WTC11 (cell line): ENCODE measurements at regions not wholly inside any gene's neighbourhood (a gene's known extent, or its start where the extent isn't known, plus 50 kb on each side); places are given as distances from the start of the nearest gene placed in this dataset.

Experiments used
- ATAC-seq: fragments of 200-7000 bp; cut with Tn5 transposase; 2 replicates; pipeline ENCODE4 v1.10.0; 2021; ENCODE audit warnings: mild to moderate bottlenecking, moderate library complexity
- CTCF ChIA-PET: fragments of 300-600 bp; sonication (Branson Sonifier 250); formaldehyde crosslinking; loops from one replicate; lab custom pipeline; 2021; ENCODE audit warnings: antibody characterized with exemption; lab: Charles Lee
- POLR2A ChIA-PET: fragments of 350-600 bp; sonication (Branson Sonifier 250); formaldehyde crosslinking; loops from one replicate; lab custom pipeline; 2021; ENCODE audit warnings: antibody characterized with exemption; lab: Charles Lee
- DNase-seq: peaks from one replicate; pipeline ENCODE4 v3.0.0; 2021; ENCODE audit warnings: low spot score
- H3K27ac Mint-ChIP-seq: 2 replicates; pipeline ENCODE4 v1.8.0; 2021; ENCODE audit warnings: mixed read lengths
- H3K27me3 Mint-ChIP-seq: 2 replicates; pipeline ENCODE4 v1.8.0; 2021; ENCODE audit warnings: low read depth, mild to moderate bottlenecking, moderate library complexity, mixed read lengths
- H3K36me3 Mint-ChIP-seq: 2 replicates; pipeline ENCODE4 v1.8.0; 2021; ENCODE audit warnings: mixed read lengths
- H3K4me1 Mint-ChIP-seq: 2 replicates; pipeline ENCODE4 v1.8.0; 2022; ENCODE audit warnings: mixed read lengths
- H3K4me3 Mint-ChIP-seq: 2 replicates; pipeline ENCODE4 v1.8.0; 2021; ENCODE audit warnings: mild to moderate bottlenecking, moderate library complexity, mixed read lengths
- H3K9me3 Mint-ChIP-seq: 2 replicates; pipeline ENCODE4 v1.8.0; 2021; ENCODE audit warnings: mixed read lengths
- ATF1 ChIP-seq: sonication (generic); formaldehyde crosslinking; IDR thresholded peaks from 2 replicates; pipeline ENCODE4 v1.8.1; 2023; ENCODE audit warnings: mild to moderate bottlenecking, moderate library complexity, missing genetic modification reagents
- CBFB ChIP-seq: sonication (generic); formaldehyde crosslinking; IDR thresholded peaks from 2 replicates; pipeline ENCODE4 v1.8.1; 2022; ENCODE audit warnings: mild to moderate bottlenecking, low read depth, missing genetic modification reagents
- FOXK1 ChIP-seq: sonication (generic); formaldehyde crosslinking; IDR thresholded peaks from 2 replicates; pipeline ENCODE4 v1.8.0; 2022; ENCODE audit warnings: mild to moderate bottlenecking, moderate library complexity, missing genetic modification reagents
- GRHL2 ChIP-seq: fragments of 250-450 bp; sonication (Bioruptor Pico); IDR thresholded peaks from 2 replicates; pipeline ENCODE4 v1.8.0; 2022; ENCODE audit warnings: mild to moderate bottlenecking, moderate library complexity; ENCODE audit not compliant: insufficient replicate concordance, severe bottlenecking
- JAZF1 ChIP-seq: fragments of 250-450 bp; sonication (Bioruptor Pico); IDR thresholded peaks from 2 replicates; pipeline ENCODE4 v1.9.0; 2021; ENCODE audit warnings: moderate library complexity, mild to moderate bottlenecking, inconsistent platforms
- MYBL2 ChIP-seq: sonication (generic); formaldehyde crosslinking; IDR thresholded peaks from 2 replicates; pipeline ENCODE4 v1.8.1; 2023; ENCODE audit warnings: mild to moderate bottlenecking, moderate library complexity, missing genetic modification reagents
- NFATC4 ChIP-seq: fragments of 250-450 bp; sonication (Bioruptor Pico); IDR thresholded peaks from 2 replicates; pipeline ENCODE4 v1.9.0; 2021; ENCODE audit warnings: mild to moderate bottlenecking
- NFE2L1 ChIP-seq: sonication (generic); formaldehyde crosslinking; IDR thresholded peaks from 2 replicates; pipeline ENCODE4 v1.8.1; 2023; ENCODE audit warnings: missing genetic modification reagents
- NR3C1 ChIP-seq: sonication (generic); formaldehyde crosslinking; conservative IDR thresholded peaks from 2 replicates; pipeline ENCODE4 v1.8.1; 2023; ENCODE audit warnings: low read depth, mild to moderate bottlenecking, missing genetic modification reagents
- SMAD4 ChIP-seq: sonication (generic); formaldehyde crosslinking; IDR thresholded peaks from 2 replicates; pipeline ENCODE4 v1.8.0; 2022; ENCODE audit warnings: mild to moderate bottlenecking, missing genetic modification reagents
- SOX15 ChIP-seq: fragments of 250-450 bp; sonication (Bioruptor Pico); IDR thresholded peaks from 2 replicates; pipeline ENCODE4 v1.9.0; 2021; ENCODE audit warnings: mild to moderate bottlenecking
- TEAD1 ChIP-seq: sonication (generic); formaldehyde crosslinking; IDR thresholded peaks from 2 replicates; pipeline ENCODE4 v1.8.0; 2022; ENCODE audit warnings: mild to moderate bottlenecking, missing genetic modification reagents
- TP53 ChIP-seq: sonication (generic); formaldehyde crosslinking; IDR thresholded peaks from 2 replicates; pipeline ENCODE4 v1.8.1; 2023; ENCODE audit warnings: mild to moderate bottlenecking, missing genetic modification reagents
- ZNF121 ChIP-seq: sonication (generic); formaldehyde crosslinking; IDR thresholded peaks from 2 replicates; pipeline ENCODE4 v1.8.0; 2023; ENCODE audit warnings: missing genetic modification reagents
- ZNF317 ChIP-seq: sonication (generic); formaldehyde crosslinking; IDR thresholded peaks from 2 replicates; pipeline ENCODE4 v1.8.1; 2023; ENCODE audit warnings: low read depth, mild to moderate bottlenecking, moderate library complexity, missing genetic modification reagents, borderline replicate concordance
- ZNF671 ChIP-seq: fragments of 250-450 bp; sonication (Bioruptor Pico); IDR thresholded peaks from 2 replicates; pipeline ENCODE4 v1.8.0; 2021; ENCODE audit warnings: mild to moderate bottlenecking
- TF ChIP-seq, protein P1 (sequence below): fragments of 250-450 bp; sonication (Bioruptor Pico); IDR thresholded peaks from 2 replicates; pipeline ENCODE4 v1.9.0; 2021; ENCODE audit warnings: mild to moderate bottlenecking, borderline replicate concordance
- TF ChIP-seq, protein P2 (sequence below): sonication (generic); formaldehyde crosslinking; IDR thresholded peaks from 2 replicates; pipeline ENCODE4 v1.8.0; 2022; ENCODE audit warnings: mild to moderate bottlenecking, missing genetic modification reagents
- TF ChIP-seq, protein P3 (sequence below): fragments of 250-450 bp; sonication (Bioruptor Pico); IDR thresholded peaks from 2 replicates; pipeline ENCODE4 v2.1.2; 2022; ENCODE audit warnings: mild to moderate bottlenecking, moderate library complexity
- TF ChIP-seq, protein P4 (sequence below): fragments of 200-600 bp; IDR thresholded peaks from 2 replicates; pipeline ENCODE4 v1.8.0; 2022; ENCODE audit warnings: antibody characterized with exemption
- TF ChIP-seq, protein P5 (sequence below): sonication (generic); formaldehyde crosslinking; IDR thresholded peaks from 2 replicates; pipeline ENCODE4 v1.8.1; 2022; ENCODE audit warnings: low read depth, missing genetic modification reagents, borderline replicate concordance
- TF ChIP-seq, protein P6 (sequence below): sonication (generic); formaldehyde crosslinking; IDR thresholded peaks from 2 replicates; pipeline ENCODE4 v1.8.1; 2022; ENCODE audit warnings: mild to moderate bottlenecking, moderate library complexity, missing genetic modification reagents
- TF ChIP-seq, protein P7 (sequence below): sonication (generic); formaldehyde crosslinking; IDR thresholded peaks from 2 replicates; pipeline ENCODE4 v1.8.1; 2023; ENCODE audit warnings: mild to moderate bottlenecking, moderate library complexity, missing genetic modification reagents

DNA sequence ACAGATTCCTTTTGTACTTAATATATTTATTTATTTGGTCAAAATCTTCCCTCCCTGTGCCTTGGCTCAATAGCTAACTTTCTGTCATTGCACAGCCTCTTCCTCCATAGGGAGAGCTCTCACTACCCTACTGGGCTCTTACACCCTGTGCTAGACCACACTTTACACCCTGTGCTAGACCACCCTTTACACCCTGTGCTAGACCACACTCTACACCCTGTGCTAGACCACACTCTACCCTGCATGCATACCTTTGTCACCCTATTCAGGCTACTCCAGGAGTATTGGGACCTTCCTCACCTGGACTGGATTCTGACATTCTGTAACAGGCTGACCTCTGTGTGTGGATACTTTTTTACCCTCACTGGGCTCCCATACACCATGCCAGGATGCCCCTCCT lies 298.5 kb upstream of the TPK1 start (continued):
- TF ChIP-seq, protein P1, sequence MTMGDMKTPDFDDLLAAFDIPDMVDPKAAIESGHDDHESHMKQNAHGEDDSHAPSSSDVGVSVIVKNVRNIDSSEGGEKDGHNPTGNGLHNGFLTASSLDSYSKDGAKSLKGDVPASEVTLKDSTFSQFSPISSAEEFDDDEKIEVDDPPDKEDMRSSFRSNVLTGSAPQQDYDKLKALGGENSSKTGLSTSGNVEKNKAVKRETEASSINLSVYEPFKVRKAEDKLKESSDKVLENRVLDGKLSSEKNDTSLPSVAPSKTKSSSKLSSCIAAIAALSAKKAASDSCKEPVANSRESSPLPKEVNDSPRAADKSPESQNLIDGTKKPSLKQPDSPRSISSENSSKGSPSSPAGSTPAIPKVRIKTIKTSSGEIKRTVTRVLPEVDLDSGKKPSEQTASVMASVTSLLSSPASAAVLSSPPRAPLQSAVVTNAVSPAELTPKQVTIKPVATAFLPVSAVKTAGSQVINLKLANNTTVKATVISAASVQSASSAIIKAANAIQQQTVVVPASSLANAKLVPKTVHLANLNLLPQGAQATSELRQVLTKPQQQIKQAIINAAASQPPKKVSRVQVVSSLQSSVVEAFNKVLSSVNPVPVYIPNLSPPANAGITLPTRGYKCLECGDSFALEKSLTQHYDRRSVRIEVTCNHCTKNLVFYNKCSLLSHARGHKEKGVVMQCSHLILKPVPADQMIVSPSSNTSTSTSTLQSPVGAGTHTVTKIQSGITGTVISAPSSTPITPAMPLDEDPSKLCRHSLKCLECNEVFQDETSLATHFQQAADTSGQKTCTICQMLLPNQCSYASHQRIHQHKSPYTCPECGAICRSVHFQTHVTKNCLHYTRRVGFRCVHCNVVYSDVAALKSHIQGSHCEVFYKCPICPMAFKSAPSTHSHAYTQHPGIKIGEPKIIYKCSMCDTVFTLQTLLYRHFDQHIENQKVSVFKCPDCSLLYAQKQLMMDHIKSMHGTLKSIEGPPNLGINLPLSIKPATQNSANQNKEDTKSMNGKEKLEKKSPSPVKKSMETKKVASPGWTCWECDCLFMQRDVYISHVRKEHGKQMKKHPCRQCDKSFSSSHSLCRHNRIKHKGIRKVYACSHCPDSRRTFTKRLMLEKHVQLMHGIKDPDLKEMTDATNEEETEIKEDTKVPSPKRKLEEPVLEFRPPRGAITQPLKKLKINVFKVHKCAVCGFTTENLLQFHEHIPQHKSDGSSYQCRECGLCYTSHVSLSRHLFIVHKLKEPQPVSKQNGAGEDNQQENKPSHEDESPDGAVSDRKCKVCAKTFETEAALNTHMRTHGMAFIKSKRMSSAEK = no peak
- no peak for TF ChIP-seq ATF1 (CRISPR knock-in tag)
- no peak for TF ChIP-seq MYBL2 (CRISPR knock-in tag)
- TF ChIP-seq, protein P2, sequence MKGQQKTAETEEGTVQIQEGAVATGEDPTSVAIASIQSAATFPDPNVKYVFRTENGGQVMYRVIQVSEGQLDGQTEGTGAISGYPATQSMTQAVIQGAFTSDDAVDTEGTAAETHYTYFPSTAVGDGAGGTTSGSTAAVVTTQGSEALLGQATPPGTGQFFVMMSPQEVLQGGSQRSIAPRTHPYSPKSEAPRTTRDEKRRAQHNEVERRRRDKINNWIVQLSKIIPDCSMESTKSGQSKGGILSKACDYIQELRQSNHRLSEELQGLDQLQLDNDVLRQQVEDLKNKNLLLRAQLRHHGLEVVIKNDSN = no peak
- TF ChIP-seq NFE2L1 (CRISPR knock-in tag) = no peak
- no peak for TF ChIP-seq NFATC4
- no peak for TF ChIP-seq TP53 (CRISPR knock-in tag)
- TF ChIP-seq ZNF671 (CRISPR knock-in tag) = no peak

DNA sequence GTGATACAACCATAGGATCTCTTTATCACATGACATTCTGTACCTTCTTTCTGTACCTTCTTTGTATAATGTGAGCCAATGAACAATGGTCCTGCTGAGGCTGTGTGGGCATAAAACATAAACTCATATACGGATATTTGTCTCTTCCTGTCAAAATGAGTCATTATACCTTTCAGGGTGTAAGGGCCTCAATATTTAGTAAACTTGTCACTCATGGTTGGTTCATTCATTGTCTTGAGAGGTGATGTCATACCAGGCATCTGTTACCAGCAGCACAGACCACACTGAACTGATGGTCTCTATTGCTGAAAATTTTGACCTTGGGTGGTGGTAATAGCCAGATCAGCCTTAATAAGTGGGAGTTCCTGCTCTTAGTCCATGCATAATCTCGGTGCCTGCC lies 287.6 kb upstream of the TPK1 start:
- ChIA-PET POLR2A (no interaction called here), CTCF (no interaction called here)
- Mint-ChIP-seq H3K4me3 (no peak overlapping the region), H3K27ac (no peak overlapping the region), H3K9me3 (peaks cover 19% of the 10 kb centered on the region), H3K4me1 (no peaks in the 10 kb centered on the region), H3K27me3 (no peaks in the 10 kb centered on the region), H3K36me3 (no peaks in the 10 kb centered on the region)
- ATAC-seq = no peak
- no peak for DNase-seq
- TF ChIP-seq NFE2L1 (CRISPR knock-in tag) = no peak
- TF ChIP-seq JAZF1 (CRISPR knock-in tag) = no peak
- TF ChIP-seq GRHL2 (CRISPR knock-in tag) = no peak
- TF ChIP-seq SMAD4 (CRISPR knock-in tag) = no peak
- TF ChIP-seq NR3C1 (CRISPR knock-in tag) = no peak
- no peak for TF ChIP-seq SOX15 (CRISPR knock-in tag)
- TF ChIP-seq, protein P3, sequence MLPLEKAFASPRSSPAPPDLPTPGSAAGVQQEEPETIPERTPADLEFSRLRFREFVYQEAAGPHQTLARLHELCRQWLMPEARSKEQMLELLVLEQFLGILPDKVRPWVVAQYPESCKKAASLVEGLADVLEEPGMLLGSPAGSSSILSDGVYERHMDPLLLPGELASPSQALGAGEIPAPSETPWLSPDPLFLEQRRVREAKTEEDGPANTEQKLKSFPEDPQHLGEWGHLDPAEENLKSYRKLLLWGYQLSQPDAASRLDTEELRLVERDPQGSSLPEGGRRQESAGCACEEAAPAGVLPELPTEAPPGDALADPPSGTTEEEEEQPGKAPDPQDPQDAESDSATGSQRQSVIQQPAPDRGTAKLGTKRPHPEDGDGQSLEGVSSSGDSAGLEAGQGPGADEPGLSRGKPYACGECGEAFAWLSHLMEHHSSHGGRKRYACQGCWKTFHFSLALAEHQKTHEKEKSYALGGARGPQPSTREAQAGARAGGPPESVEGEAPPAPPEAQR (CRISPR knock-in tag) = no peak
- TF ChIP-seq, protein P4, sequence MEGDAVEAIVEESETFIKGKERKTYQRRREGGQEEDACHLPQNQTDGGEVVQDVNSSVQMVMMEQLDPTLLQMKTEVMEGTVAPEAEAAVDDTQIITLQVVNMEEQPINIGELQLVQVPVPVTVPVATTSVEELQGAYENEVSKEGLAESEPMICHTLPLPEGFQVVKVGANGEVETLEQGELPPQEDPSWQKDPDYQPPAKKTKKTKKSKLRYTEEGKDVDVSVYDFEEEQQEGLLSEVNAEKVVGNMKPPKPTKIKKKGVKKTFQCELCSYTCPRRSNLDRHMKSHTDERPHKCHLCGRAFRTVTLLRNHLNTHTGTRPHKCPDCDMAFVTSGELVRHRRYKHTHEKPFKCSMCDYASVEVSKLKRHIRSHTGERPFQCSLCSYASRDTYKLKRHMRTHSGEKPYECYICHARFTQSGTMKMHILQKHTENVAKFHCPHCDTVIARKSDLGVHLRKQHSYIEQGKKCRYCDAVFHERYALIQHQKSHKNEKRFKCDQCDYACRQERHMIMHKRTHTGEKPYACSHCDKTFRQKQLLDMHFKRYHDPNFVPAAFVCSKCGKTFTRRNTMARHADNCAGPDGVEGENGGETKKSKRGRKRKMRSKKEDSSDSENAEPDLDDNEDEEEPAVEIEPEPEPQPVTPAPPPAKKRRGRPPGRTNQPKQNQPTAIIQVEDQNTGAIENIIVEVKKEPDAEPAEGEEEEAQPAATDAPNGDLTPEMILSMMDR = no peak
- no peak for TF ChIP-seq ZNF121 (CRISPR knock-in tag)
- no peak for TF ChIP-seq FOXK1
- TF ChIP-seq, protein P5, sequence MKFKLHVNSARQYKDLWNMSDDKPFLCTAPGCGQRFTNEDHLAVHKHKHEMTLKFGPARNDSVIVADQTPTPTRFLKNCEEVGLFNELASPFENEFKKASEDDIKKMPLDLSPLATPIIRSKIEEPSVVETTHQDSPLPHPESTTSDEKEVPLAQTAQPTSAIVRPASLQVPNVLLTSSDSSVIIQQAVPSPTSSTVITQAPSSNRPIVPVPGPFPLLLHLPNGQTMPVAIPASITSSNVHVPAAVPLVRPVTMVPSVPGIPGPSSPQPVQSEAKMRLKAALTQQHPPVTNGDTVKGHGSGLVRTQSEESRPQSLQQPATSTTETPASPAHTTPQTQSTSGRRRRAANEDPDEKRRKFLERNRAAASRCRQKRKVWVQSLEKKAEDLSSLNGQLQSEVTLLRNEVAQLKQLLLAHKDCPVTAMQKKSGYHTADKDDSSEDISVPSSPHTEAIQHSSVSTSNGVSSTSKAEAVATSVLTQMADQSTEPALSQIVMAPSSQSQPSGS (CRISPR knock-in tag) = no peak
- no peak for TF ChIP-seq TEAD1 (CRISPR knock-in tag)
- TF ChIP-seq, protein P6, sequence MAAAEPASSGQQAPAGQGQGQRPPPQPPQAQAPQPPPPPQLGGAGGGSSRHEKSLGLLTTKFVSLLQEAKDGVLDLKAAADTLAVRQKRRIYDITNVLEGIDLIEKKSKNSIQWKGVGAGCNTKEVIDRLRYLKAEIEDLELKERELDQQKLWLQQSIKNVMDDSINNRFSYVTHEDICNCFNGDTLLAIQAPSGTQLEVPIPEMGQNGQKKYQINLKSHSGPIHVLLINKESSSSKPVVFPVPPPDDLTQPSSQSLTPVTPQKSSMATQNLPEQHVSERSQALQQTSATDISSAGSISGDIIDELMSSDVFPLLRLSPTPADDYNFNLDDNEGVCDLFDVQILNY = no peak
- no peak for TF ChIP-seq ZNF317 (CRISPR knock-in tag)
- no peak for TF ChIP-seq CBFB (CRISPR knock-in tag)
- TF ChIP-seq, protein P7, sequence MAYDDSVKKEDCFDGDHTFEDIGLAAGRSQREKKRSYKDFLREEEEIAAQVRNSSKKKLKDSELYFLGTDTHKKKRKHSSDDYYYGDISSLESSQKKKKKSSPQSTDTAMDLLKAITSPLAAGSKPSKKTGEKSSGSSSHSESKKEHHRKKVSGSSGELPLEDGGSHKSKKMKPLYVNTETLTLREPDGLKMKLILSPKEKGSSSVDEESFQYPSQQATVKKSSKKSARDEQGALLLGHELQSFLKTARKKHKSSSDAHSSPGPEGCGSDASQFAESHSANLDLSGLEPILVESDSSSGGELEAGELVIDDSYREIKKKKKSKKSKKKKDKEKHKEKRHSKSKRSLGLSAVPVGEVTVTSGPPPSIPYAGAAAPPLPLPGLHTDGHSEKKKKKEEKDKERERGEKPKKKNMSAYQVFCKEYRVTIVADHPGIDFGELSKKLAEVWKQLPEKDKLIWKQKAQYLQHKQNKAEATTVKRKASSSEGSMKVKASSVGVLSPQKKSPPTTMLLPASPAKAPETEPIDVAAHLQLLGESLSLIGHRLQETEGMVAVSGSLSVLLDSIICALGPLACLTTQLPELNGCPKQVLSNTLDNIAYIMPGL (CRISPR knock-in tag) = no peak
- no peak for TF ChIP-seq TP53 (CRISPR knock-in tag)
